Stimulated activated CD4-positive, alpha-beta T cell treated with anti-CD3 and anti-CD28 coated beads, Interleukin-1b, Interleukin-23, amount 100 ng/mL, for 1 hour (primary cell): ENCODE measurements at regions not wholly inside any gene's neighbourhood (a gene's known extent, or its start where the extent isn't known, plus 50 kb on each side); places are given as distances from the start of the nearest gene placed in this dataset.
A peak's percentile ranks its signal among the peaks of the same experiment; 100 is the strongest.

ENCODE experiments used
- DNase-seq, 2 donors: peaks; one replicate each; pipeline ENCODE4 v3.0.0-alpha.2; 2020; ENCODE audit warnings: low read depth in 2 of 2

GRCh38 chr7:131107337-131108211 lies 220.1 kb upstream of the MKLN1 start:
- peak; percentile 41 to 48 for DNase-seq

- no peak for DNase-seq
Observed at GRCh38 chr7:131108212-131108940, 219.3 kb upstream of the MKLN1 start.

GRCh38 chr7:131109011-131109758 lies 218.5 kb upstream of the MKLN1 start:
- DNase-seq, result no peak

GRCh38 chr7:131109759-131110296 lies 217.8 kb upstream of the MKLN1 start:
- peak; percentile 36 to 45 for DNase-seq

- DNase-seq, result no peak
Observed at GRCh38 chr7:131110297-131111080, 217.2 kb upstream of the MKLN1 start.

GRCh38 chr7:131111081-131111576 lies 216.5 kb upstream of the MKLN1 start:
- DNase-seq, result no peak

GRCh38 chr7:131111792-131112191 lies 215.9 kb upstream of the MKLN1 start:
- DNase-seq, result no peak

- no peak for DNase-seq
Observed at GRCh38 chr7:131112431-131112830, 215.2 kb upstream of the MKLN1 start.

- DNase-seq, result no peak
Observed at GRCh38 chr7:131115340-131115739, 212.3 kb upstream of the MKLN1 start.

GRCh38 chr7:131117439-131117838 lies 210.2 kb upstream of the MKLN1 start:
- DNase-seq, result no peak

- DNase-seq, result no peak
Observed at GRCh38 chr7:131119381-131119780, 208.3 kb upstream of the MKLN1 start.

- no peak for DNase-seq
Observed at GRCh38 chr7:131122394-131122793, 205.3 kb upstream of the MKLN1 start.

GRCh38 chr7:131124001-131124629 lies 203.6 kb upstream of the MKLN1 start:
- DNase-seq, result no peak

GRCh38 chr7:131124867-131125266 lies 202.8 kb upstream of the MKLN1 start:
- no peak for DNase-seq

GRCh38 chr7:131130324-131130723 lies 197.4 kb upstream of the MKLN1 start:
- no peak for DNase-seq

GRCh38 chr7:131131012-131131745 lies 196.5 kb upstream of the MKLN1 start:
- no peak for DNase-seq

- no peak for DNase-seq
Observed at GRCh38 chr7:131131746-131132431, 195.8 kb upstream of the MKLN1 start.

- DNase-seq, result no peak
Observed at GRCh38 chr7:131139462-131139861, 188.2 kb upstream of the MKLN1 start.

GRCh38 chr7:131141443-131141967 lies 186.2 kb upstream of the MKLN1 start:
- DNase-seq, result no peak
